Right lobe of liver (tissue), 4 donors: ENCODE measurements at regions not wholly inside any gene's neighbourhood (a gene's known extent, or its start where the extent isn't known, plus 50 kb on each side); places are given as distances from the start of the nearest gene placed in this dataset.

ENCODE experiments used
- CTCF ChIP-seq, 4 donors: fragments of 200-600 bp in 3 of 4; fragments of 450-650 bp in 1 of 4; IDR thresholded peaks; one replicate each; pipeline versions ENCODE4 v1.5.1 to v1.8.0; 2016 to 2022; ENCODE audit warnings: antibody characterized with exemption in 4 of 4, mild to moderate bottlenecking in 2 of 4
- POLR2A ChIP-seq: fragments of 450-650 bp; IDR thresholded peaks from one replicate; pipeline ENCODE4 v1.6.1; 2017; ENCODE audit warnings: antibody characterized with exemption, mild to moderate bottlenecking
- donor health status: DM: no; HTN: no; CAD: no.
- donor health status: DM: no; HTN: no; CAD: no.
- donor health status: DM: no; HTN: yes; CAD: no.

DNA sequence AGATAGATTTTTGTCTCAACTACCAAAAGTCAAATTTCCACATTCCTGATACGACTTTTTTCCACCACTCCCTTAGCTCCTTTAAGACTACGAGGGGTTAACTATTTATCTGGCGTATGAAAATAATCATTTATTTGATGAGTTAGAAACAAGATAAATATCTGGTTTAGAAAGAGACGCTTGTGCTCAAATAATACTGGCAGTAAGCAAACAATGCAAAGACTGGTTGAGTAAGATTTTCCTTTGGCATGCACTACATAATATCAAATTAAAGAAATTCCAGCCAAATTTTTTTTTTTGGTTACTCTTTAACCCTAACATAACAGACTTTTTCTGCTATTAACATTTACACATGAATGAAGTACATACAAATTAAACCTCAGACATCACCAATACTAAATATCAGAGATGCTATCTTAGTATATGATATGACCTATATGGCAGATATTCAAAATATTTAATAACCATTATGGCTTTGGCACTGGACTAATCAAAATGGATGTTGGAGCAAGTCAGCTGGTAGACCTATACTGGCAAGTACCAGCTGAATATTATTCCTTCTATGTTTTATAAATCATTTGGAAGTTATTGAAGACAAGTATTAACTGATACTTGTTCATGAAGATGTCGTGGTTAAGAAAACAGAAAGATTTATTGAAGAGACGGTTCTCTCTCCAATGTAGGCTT lies 345.3 kb downstream of the TFAP2B start:
- TF ChIP-seq CTCF (IDR thresholded peaks at IDR 0.05) (no peak), POLR2A (no peak)
